ENCODE measurements at regions not wholly inside any gene's neighbourhood (a gene's known extent, or its start where the extent isn't known, plus 50 kb on each side); places are given as distances from the start of the nearest gene placed in this dataset.

DNA sequence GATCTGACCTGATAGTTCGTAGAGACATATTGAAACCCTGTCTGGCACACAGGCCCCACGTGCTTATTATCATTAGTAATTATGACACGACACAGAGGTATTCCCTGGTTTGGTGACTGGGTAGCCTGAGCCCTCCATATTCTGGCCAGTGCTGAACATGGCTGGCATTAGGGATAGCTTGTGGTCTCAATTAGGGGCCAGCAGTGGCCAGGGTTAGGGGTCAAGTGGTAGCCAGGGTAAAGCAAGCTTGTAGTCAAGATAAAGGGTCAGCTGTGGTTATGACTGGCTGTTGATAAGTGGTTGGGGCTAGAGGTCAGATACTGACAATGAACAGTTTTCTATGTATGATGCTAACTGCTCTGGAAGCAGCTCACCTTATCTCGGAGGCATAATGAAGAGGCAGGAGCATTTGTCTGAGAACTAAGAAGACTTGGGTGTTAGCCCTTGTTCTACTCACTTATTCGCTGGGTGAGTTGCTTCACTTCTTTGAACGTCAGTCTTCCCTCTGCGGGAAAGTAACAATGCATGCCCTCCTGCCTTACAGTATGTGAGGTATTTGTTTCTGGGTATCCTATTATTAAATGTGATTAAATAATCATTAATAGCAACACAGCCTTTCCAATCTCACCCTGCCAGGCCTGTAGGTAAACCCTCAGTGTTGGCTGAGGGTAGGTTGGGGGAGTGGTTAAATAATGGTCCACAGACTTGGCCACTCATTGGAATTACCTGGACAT, 66.7 kb downstream of the VEGFA start:
- Mint-ChIP-seq H3K36me3 (ENCODE audit: low read depth) (no peaks in the 10 kb centered on the region), H3K9me3 (no peaks in the 10 kb centered on the region), H3K27me3 (peaks cover 5% of the 10 kb centered on the region), H3K4me3 (no peak overlapping the region), H3K4me1 (ENCODE audit: low read depth) (peaks cover 17% of the 10 kb centered on the region), H3K27ac (no peak overlapping the region)
- intact Hi-C loops (cut with micrococcal nuclease): loop anchor here (5.0 kb wide), 1 partner anchor 64 kb away; the partner anchor contains the start of gene VEGFA

Measured in dendritic cell treated with granulocyte-macrophage colony-stimulating factor and Interleukin-4, amounts not matched to agents 40 ng/mL and 50 ng/mL, for 4 days (primary cell).